Muscle of arm (tissue), 1 donor: ENCODE measurements at regions not wholly inside any gene's neighbourhood (a gene's known extent, or its start where the extent isn't known, plus 50 kb on each side); places are given as distances from the start of the nearest gene placed in this dataset.

Source experiments
- DNase-seq: peaks from one replicate; pipeline ENCODE4 v3.0.0-alpha.2; 2013

DNA sequence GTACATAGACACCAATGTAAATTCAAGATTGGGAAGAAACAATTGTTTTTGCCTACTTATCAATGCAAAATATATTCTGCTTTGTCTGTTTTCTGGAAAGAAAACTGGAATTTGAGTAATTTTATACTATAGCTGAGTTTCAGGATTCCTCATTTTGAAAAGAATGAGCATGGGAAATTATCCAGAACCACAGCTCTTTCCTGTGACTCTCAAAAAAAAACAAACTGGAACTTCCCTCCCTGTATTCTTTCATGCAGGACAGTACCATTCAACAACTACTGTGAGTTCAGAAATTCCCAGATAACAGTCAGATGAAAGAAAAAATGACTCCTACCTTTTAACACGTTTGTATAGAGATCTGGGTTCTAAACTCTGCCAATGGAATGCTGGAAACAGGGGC lies 372.4 kb downstream of the TGFB2 start:
- no peak for DNase-seq

DNA sequence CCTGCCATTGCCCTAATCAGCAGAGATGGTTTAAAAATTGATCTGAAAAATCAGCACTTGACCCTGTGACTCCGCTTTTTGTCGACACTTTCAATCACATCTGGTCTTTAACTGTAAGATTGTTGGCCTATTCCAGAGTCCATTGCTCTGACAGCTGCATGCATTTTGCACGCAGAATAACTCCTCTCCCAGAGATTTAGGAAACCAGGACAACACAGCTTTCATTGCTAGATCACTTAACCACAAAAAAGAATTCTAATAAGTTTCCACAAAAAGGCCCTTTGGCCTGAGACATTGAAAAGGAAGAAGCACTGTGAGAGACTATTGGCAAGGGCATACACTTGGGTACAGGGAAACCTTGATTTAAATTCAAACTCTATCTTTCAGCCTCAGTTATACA lies 373.1 kb downstream of the TGFB2 start:
- DNase-seq = no peak

DNA sequence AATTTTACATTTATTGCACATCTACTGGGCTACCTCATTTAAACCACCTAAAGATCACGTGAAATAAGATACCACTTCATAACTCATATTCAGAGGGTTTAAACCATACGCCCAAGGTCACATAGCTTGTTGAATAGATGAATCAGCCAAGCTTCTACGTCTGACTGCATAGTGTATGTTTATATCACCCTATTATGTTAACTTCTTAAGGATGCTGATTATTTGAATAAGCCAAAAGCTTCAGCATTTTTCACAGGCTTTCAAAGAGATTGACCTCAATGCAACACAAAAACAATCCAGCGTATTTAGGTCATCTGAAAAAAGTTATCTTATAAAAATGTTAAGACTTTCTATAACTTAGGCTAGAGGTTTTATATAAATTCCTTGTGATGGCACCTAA lies 373.8 kb downstream of the TGFB2 start:
- DNase-seq = no peak

DNA sequence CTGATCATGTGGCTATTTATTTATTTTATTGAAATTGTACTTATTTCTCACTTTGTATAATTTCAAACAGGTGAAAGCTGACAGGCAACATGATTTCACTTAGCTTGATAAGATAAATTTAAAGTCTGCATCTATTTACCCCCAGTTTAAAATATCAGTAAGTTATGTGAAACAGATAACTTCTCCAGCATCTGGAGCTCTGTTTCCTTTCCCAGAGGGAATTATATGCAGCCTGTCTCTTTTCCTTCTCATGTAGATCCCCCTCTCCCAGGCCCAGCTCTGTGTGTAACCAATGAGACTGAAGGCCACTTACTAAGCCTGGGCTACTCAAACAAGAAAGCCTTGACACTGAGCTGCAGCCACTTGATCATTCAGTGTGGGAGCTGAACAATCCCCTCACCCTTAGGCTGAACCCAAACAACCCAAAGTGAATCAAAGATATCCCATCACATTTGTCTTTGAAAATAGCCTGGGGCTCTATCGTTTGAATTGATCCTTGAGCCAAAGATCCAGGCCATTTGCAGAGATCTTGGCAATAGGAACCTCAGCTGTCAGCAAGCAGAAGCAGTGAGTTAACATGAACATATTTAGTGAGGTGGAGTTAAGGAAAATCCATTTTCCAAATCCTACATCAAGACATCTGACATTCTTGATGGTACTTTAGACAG lies 383.9 kb downstream of the TGFB2 start:
- no peak for DNase-seq

DNA sequence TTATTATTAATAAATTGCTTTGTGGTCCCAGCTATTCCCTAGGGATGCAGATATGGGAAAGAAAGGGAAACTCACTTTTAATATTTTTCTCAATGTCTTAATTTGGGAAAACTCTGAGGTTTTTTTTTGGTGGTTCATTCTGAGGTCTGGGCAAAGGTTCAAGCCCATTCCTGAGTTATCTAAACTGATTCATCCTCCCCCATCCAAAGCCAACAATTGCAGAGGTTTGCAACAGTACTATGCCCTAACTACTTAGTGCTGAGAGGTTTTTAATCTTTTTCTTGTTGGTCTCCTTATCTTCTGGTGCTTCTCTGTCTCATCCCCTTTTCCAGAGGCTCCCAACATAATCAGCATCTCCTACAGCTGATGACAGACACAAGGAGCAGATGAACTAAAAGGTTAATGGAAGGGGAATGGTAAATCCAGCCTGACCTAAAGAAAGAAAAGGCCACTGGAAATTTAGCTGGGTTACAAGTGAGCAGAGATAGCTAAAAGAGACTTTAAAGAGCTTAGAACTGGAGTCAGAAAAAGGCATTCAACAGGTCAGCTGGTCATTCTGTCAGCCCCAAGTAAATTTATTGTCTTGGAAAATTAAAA lies 390.4 kb downstream of the TGFB2 start:
- DNase-seq = no peak

DNA sequence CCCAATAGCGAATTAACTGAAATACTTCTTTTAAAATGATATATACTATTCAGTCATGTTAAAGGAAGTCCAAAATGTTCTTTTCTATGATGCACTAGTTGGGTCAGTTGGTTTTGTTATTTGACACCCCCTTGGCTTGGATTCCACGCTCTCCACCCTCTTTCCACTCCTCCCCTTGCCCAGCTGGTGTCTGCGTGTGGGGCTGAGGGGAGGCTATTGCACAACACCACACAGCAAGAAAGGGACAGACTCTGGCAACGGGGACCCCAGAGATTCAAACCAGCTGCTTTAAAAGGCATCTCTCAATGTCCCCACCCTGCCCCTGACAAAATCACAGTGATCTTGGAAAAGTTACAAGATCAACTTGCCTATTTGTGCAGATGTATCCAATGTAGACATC lies 394.3 kb downstream of the TGFB2 start:
- no peak for DNase-seq

DNA sequence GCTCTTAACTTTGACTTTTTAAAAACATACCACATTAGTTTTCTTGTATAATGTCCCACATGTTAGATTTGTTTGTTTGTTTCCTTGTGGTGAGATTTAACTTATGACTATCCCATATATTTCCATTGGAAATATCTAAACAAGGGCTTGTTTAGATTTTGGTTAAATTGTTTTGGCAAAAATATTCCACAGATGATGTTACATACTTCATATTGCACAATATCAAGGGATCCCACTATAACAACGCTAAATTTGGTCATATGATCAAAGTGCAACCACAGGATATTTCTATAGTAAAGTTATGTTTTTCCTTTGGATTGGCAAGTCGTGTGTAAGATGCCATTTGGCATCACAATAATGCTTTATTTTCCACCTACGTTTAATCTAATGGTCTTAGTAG lies 396.7 kb downstream of the TGFB2 start:
- DNase-seq = no peak

DNA sequence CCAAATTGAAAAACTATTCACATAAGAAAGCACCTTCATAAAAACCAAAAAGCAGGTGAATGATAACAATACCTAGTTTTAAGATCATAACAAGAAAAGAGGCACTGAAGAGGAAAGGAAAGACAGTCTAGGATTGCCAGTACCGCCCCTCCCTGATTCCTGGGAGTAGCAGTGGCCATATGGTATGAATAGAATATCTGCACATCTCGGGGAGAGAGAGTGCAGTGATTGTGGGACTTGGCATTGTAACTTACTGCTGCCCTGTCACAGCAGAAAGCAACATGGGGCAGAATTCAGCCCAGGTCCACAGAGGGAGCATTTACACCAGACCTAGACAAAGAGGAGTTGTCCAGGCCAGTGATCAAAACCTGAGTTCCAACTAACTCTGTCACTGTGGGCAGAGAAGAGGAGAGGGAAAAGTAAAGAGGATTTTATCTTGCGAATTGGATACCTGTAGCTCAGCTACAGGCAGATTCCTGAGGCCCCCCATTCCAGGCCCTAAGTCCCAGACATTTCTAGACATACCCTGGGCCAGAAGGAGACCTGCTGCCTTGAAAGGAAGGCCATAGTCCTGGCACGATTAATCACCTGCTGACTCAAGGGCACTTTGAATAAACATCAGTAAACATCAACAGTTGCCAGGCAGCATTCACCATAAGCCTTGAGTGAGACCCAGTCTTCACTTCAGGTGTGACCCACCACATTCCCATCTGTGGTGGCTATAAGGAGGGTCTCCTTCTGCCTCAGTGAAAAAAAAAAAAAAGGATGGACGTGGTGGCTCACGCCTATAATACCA lies 397.5 kb downstream of the TGFB2 start:
- no peak for DNase-seq

DNA sequence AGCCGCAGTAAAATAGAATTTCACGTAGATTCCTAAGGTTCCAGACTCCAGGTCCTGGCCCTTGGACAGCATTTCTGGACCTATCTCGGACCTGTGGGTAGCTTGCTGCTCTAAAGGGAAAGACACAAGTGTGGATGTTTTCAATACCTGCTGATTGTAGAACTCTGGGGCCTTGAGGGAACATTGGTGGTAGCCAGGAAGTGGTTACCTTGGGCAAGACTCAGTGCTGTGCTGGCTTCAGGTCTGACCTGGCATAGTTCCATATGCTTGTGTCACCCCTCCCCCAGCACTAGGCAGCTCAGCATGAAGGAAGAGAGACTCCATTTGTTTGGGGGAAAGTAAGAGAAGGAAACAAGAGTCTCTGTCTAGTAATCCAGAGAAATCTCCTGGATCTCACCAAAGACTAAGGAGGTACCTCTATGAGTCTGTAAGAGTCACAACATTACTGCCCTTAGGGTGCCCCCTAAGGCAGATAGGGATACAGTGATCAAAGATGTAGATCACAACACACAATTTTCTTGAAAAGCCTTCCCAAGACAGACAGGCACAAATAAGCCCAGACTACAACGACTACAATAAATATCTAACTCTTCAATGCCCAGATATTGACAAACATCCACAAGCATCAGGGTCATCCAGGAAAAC lies 398.8 kb downstream of the TGFB2 start:
- no peak for DNase-seq

DNA sequence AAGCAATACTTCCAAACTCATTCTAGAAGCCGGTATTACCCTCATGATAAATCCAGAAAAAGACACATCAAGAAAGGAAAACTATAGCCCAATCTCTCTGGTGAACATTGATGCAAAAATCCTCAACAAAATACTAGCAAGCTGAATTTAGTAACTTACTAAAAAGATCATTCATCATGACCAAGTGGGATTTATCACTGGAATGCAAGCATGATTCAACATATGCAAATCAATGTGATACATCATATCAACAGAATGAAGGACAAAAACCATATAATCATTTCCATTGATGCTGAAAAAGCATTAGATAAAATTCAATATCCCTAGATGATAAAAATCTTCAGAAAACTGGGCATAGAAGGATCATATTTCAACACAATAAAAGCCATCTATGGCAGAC lies 402.9 kb downstream of the TGFB2 start:
- DNase-seq = no peak

DNA sequence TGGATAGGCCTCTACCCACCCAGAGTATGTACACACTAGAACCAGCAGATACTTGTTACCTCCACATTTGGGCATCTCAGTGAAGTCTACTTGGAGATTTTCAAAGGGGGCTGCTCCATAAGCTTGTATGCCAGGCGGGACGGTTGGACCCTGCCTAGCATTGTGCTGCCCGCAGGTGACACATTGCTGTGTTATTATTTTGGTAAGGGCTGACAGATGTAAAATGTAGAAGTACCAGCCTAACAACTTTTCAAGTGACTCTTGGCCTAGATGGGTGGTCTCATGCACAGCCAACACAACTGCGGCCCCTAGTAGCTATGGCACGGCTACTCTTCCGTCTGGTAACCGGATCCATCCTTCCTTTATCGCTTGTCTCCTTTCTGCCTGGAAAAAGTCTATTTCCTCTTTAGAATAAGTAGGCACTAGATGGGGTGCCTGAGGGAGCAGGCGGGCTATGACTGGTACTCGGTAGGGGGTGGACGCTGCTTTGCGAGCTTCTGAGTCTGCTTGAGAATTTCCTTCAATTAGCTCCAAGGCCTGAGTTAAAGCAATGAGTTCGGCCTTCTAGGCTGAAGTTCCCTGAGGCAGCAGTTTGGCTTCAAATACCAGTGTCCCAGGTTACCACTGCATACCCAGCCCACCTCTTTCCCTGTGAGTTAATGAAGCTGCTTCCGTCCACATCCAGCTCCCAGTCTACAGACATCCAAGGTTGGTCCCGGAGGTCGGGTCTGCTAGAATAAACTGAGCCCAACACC lies 405.3 kb downstream of the TGFB2 start:
- no peak for DNase-seq

DNA sequence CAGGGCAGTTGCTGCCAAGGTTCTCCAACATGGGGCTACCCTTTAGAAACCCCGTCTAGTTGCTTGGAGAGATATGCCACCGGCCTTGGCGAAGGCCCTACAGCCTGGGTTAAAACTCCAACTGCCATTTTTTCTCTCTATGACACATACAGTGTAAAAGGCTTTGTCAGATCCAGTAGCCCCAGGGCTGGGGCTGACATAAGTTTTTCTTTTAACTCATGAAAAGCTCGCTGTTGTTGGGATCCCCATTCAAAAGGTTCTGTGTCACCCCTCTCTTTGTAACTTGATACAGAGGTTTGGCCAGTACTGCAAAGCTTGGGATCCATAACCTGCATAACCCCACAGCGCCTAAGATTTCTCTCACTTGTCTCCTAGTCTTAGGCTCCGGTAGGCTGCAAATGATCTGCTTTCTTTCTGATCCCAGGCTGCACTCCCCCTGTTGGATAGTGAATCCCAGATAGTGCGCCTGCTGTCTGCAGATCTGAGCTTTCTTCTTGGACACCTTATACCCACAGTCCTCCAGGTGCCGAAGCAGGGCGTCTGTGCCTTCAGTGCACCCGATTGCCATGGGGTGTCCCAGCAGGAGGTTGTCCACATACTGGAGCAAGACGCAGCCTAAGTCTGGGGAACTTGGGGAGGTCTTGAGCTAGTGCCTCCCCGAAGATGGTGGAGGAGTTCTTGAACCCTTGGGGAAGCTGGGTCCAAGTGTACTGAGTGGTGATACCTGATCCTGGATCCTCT lies 406.2 kb downstream of the TGFB2 start:
- no peak for DNase-seq

DNA sequence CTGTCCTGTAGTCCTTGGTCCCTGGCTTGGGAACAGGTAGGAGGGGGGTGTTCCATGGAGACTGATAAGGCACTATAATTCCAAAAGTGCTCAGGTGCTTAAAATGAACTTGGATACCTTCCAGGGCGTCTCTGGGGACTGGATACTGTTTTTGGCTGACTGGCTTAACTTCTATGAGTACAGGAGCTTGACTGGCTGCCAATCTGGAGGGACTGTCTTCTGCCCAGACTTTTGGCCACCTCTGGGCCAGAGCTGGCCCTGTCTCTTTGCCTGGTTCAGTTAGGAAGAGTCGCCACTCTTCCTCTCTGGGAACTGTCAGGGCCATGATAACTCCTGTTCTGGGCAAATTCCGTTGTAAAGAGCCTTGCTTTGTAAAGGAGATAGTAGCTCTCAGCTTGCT lies 407.0 kb downstream of the TGFB2 start:
- no peak for DNase-seq

DNA sequence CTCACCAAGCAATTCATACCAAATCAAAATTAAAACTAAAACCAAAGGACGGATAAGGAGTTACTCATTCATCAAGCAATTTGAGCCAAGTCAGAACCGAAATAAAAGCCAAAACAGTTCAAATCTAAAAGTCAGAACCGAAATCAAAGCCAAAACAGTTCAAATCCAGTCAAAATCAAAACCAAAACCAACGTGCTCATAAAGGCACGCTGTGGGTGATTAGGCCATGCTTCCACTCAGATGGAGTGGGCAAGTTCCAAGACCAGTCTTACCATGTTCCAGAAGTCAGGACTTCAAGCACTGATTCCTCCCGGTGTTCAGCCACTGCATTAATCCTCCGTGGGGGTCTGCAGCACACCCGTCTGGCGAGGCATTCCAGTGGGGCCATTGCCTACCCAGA lies 409.3 kb downstream of the TGFB2 start:
- no peak for DNase-seq

DNA sequence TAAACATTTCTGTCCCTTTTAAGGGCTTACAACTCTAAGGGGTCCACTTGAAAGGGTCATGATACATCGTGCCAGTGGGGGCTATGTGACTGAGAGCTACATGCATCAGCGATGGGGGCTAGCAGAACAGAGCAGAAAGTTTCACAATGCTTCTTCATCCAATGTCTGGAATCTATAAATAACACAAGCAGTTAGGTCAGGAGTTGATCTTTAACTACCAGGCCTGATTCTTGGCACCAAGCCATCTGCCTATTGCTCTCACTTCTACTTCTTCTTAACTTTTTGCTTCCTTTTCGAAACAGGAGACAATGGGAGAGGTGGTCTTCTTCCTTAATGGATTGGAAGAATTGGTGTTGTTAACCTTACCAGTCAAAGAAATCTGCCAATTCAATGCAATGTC lies 410.0 kb downstream of the TGFB2 start:
- DNase-seq = no peak

DNA sequence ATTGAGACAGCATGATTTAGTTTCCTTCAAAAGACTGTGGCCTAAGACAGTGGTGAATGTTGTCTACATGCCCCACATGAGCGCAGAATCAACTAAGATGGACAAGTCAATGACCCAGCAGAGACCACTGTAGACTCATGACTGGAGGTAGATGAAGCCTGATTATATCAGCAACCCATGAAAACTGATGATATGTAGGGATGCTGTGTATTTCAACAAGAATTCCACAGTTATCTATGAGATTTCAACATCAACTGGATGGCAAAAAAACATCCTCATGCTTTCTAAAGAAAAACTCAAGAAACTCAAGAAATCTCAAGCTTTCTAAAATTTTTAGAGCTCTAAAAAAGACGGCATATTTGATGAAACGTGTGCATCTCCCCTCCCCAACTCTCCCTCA lies 413.9 kb upstream of the LYPLAL1 start:
- DNase-seq = no peak

DNA sequence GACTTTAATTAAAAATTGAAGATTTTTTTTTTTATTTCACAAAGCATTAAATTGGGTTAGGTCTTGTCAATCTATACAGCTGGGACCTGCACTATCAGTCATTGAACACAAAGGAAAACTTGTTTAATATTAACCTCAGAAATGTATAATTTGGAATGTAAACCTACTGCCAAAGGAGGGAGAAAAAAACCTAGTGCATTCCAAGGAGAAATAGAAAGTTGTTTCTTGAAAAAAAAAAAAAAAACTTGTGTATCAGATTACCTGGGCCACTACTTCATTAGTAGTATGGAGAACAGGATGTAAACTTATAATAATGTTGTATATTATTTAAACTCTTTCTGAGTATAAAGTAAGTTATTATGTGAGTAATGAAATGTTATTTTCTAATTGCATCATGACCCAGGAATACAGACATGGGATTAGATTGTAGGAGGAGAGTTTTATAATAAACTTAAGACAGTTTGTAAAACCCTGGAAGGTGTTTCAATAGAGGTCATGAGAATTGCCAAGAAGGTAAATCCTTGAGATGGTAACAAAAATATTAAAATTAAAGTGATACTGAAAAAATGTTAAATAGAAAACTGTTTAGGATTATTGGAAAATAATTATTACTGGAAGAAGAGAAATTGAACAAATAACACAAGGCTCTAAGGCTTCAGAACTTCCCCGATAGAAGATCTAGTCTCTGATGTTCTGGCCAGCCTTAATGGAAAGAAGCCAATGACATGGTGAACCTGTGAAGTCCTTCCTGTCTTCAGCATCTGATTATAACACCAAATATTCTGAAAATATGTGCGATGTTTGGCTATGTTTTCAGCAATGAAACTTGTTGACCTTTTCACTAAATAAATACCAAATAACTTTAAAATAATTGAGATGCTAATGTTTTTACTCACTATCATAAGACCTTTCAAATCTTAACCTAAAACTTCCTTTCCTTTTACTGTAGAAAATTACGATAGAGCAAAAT lies 412.8 kb upstream of the LYPLAL1 start:
- DNase-seq = no peak

DNA sequence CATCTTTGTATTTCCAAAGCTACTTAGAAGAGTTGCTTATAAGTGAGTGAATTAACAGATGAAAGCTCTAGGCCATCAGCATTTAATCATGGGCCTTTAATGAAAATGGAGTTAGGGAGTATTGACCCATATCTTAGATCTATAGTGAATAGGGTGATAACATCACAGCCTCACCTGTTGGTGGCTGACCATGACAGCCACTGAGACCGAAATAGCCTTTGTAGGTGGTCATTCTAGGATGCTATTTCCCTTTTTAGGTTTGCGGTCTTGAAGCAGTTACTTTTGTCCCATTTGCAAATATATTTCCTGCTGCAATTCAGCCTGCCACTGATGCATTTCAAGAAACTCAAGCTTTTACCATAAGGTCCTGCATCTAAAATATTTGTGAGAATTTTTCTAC lies 410.1 kb upstream of the LYPLAL1 start:
- DNase-seq = no peak

DNA sequence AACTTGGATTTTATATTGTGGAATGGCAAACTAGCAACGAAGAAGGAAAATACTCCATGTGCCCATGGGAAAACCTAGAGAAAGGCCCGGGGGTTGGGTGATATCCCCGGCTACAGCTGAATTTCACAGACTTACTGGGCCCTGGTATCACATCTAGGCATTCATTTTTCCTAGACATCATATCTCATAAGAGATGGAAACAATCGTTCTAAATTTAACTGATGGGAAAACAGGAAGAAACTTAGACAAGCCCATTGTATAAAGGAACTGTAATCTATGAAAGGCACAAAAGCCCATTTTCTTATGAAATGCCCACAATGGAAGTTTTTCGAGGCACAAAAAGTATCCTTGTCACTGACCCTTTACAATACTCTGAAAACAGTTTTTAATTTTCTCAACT lies 407.9 kb upstream of the LYPLAL1 start:
- DNase-seq = no peak

DNA sequence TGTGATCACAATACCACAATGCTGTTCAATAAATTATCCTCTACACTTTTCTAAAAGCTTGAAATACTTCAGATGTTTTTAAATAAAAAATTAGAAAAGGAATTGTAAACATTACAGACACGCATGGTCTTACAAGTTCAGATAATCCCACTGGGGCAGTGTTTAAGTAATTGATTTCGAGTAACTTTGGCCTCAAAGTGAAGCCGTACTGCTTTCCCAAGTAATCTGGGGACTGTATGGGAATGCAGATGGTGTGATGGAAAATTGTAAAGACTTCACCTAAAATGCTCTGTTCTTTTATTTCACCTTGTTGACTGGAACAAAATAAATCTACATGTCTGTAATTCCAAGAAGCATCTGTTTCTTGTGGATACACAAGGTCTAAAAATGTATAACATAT lies 401.7 kb upstream of the LYPLAL1 start:
- DNase-seq = peak; percentile 18
